ENCODE measurements at regions not wholly inside any gene's neighbourhood (a gene's known extent, or its start where the extent isn't known, plus 50 kb on each side); places are given as distances from the start of the nearest gene placed in this dataset.

GRCh38 chr11:32526760-32527159 lies 56.9 kb upstream of the EIF3M start:
- no peak for DNase-seq
- no peaks in the 10 kb centered on the region for H3K36me3 ChIP-seq (replicated peaks; ENCODE audit: insufficient read depth, low read length)
- no peaks in the 10 kb centered on the region for H3K79me2 ChIP-seq (ENCODE audit: low read length)
- H3K4me2 ChIP-seq (ENCODE audit: low read depth, low read length) = no peak overlapping the region
- H3K9ac ChIP-seq (ENCODE audit: low read length) = no peak overlapping the region
- H4K20me1 ChIP-seq (ENCODE audit: insufficient read depth, low read length) = no peaks in the 10 kb centered on the region
- no peaks in the 10 kb centered on the region for H3K9me3 ChIP-seq (replicated peaks; ENCODE audit: insufficient read depth, low read length)
- H2AFZ ChIP-seq (ENCODE audit: low read length) = no peak overlapping the region
- TF ChIP-seq CTCF (IDR thresholded peaks at IDR 0.05; ENCODE audit: low read length) (no peak), EZH2 (optimal IDR thresholded peaks at IDR 0.05; ENCODE audit: low read depth, low read length) (no peak), EZH2phosphoT487 (IDR thresholded peaks at IDR 0.05; ENCODE audit: low read length) (no peak)
- H3K9me2 ChIP-seq (replicated peaks; ENCODE audit: insufficient read depth, low read length) = no peaks in the 10 kb centered on the region
- H3K27ac ChIP-seq (ENCODE audit: low read length) = no peak overlapping the region
- no peak overlapping the region for H3K4me3 ChIP-seq (ENCODE audit: low read length)
- H3K27me3 ChIP-seq (replicated peaks; ENCODE audit: insufficient read depth, low read length) = no peaks in the 10 kb centered on the region
- no peaks in the 10 kb centered on the region for H3F3A ChIP-seq (ENCODE audit: insufficient read depth, low read length)
- 0 out of 2 replicates have a peak, but pooled peaks cover 3% of the 10 kb centered on the region for H3K4me1 ChIP-seq (ENCODE audit: low read length)

- no peaks in the 10 kb centered on the region for H4K20me1 ChIP-seq (ENCODE audit: insufficient read depth, low read length)
- H3K36me3 ChIP-seq (replicated peaks; ENCODE audit: insufficient read depth, low read length) = no peaks in the 10 kb centered on the region
- H2AFZ ChIP-seq (ENCODE audit: low read length) = no peak overlapping the region
- no peak for DNase-seq
- no peaks in the 10 kb centered on the region for H3K9me3 ChIP-seq (replicated peaks; ENCODE audit: insufficient read depth, low read length)
- H3K4me3 ChIP-seq (ENCODE audit: low read length) = no peak overlapping the region
- H3K27ac ChIP-seq (ENCODE audit: low read length) = no peak overlapping the region
- H3K79me2 ChIP-seq (ENCODE audit: low read length) = no peaks in the 10 kb centered on the region
- no peak overlapping the region for H3K4me2 ChIP-seq (ENCODE audit: low read depth, low read length)
- H3K4me1 ChIP-seq (ENCODE audit: low read length) = no peaks in the 10 kb centered on the region
- TF ChIP-seq EZH2phosphoT487 (IDR thresholded peaks at IDR 0.05; ENCODE audit: low read length) (no peak), CTCF (IDR thresholded peaks at IDR 0.05; ENCODE audit: low read length) (no peak), EZH2 (optimal IDR thresholded peaks at IDR 0.05; ENCODE audit: low read depth, low read length) (no peak)
- H3K9me2 ChIP-seq (replicated peaks; ENCODE audit: insufficient read depth, low read length) = no peaks in the 10 kb centered on the region
- H3K27me3 ChIP-seq (replicated peaks; ENCODE audit: insufficient read depth, low read length) = no peaks in the 10 kb centered on the region
- no peaks in the 10 kb centered on the region for H3F3A ChIP-seq (ENCODE audit: insufficient read depth, low read length)
- no peak overlapping the region for H3K9ac ChIP-seq (ENCODE audit: low read length)
Measured at GRCh38 chr11:32511926-32512325, 71.7 kb upstream of the EIF3M start.

- Histone ChIP-seq H3K9me2 (replicated peaks; ENCODE audit: insufficient read depth, low read length) (no peaks in the 10 kb centered on the region), H3K79me2 (ENCODE audit: low read length) (no peaks in the 10 kb centered on the region), H2AFZ (ENCODE audit: low read length) (no peak overlapping the region), H3K4me1 (ENCODE audit: low read length) (no peaks in the 10 kb centered on the region), H3K4me2 (ENCODE audit: low read depth, low read length) (no peak overlapping the region), H3K4me3 (ENCODE audit: low read length) (no peak overlapping the region), H3K27me3 (replicated peaks; ENCODE audit: insufficient read depth, low read length) (no peaks in the 10 kb centered on the region), H3K36me3 (replicated peaks; ENCODE audit: insufficient read depth, low read length) (no peaks in the 10 kb centered on the region), H3K27ac (ENCODE audit: low read length) (no peak overlapping the region), H3K9me3 (replicated peaks; ENCODE audit: insufficient read depth, low read length) (no peaks in the 10 kb centered on the region), H4K20me1 (ENCODE audit: insufficient read depth, low read length) (no peaks in the 10 kb centered on the region), H3F3A (ENCODE audit: insufficient read depth, low read length) (no peaks in the 10 kb centered on the region), H3K9ac (ENCODE audit: low read length) (no peak overlapping the region)
- no peak for DNase-seq
- no peak for TF ChIP-seq EZH2phosphoT487 (IDR thresholded peaks at IDR 0.05; ENCODE audit: low read length)
- TF ChIP-seq CTCF (IDR thresholded peaks at IDR 0.05; ENCODE audit: low read length) = no peak
- no peak for TF ChIP-seq EZH2 (optimal IDR thresholded peaks at IDR 0.05; ENCODE audit: low read depth, low read length)
Measured at GRCh38 chr11:32510039-32510438, 73.6 kb upstream of the EIF3M start.
